GM12892 (cell line): ENCODE measurements at regions not wholly inside any gene's neighbourhood (a gene's known extent, or its start where the extent isn't known, plus 50 kb on each side); places are given as distances from the start of the nearest gene placed in this dataset.

Experiments
- POLR2A ChIP-seq: IDR thresholded peaks from 2 replicates; pipeline ENCODE4 v1.6.1; 2011; ENCODE audit warnings: low read depth, low read length, control low read depth
- POLR2AphosphoS5 ChIP-seq: IDR thresholded peaks from 2 replicates; pipeline ENCODE4 v1.6.1; 2011; ENCODE audit warnings: low read depth, low read length, control low read depth

- TF ChIP-seq POLR2AphosphoS5: no peak
- no peak for TF ChIP-seq POLR2A
Measured at GRCh38 chr18:45488645-45489044, 126.6 kb upstream of the SLC14A2 start.
